ENCODE measurements at regions not wholly inside any gene's neighbourhood (a gene's known extent, or its start where the extent isn't known, plus 50 kb on each side); places are given as distances from the start of the nearest gene placed in this dataset.

- 86% methylated on average over 1 of the region's 1 CpG for WGBS (ENCODE audit: insufficient coverage, low lambda C conversion rate)
Measured at GRCh38 chr3:82954486-82954885, 1193.0 kb upstream of the GBE1 start.

GRCh38 chr3:82942041-82942440 is 1180.6 kb upstream of the GBE1 start:
- Histone ChIP-seq H3K27ac (ENCODE audit: low read length) (no peak overlapping the region), H3K9me3 (ENCODE audit: control insufficient read depth, low read depth, low read length) (peaks cover 15% of the 10 kb centered on the region), H3K27me3 (ENCODE audit: control insufficient read depth, insufficient read depth, low read length) (no peaks in the 10 kb centered on the region), H3K4me1 (ENCODE audit: control insufficient read depth, insufficient read depth, low read length) (no peaks in the 10 kb centered on the region), H3K4me3 (ENCODE audit: low read length) (no peak overlapping the region), H3K36me3 (ENCODE audit: control insufficient read depth, insufficient read depth, low read length) (no peaks in the 10 kb centered on the region)
- DNase-seq: no peak

More at GRCh38 chr3:82954486-82954885, 1193.0 kb upstream of the GBE1 start:
- H3K36me3 ChIP-seq (ENCODE audit: control insufficient read depth, insufficient read depth, low read length): no peaks in the 10 kb centered on the region
- H3K9me3 ChIP-seq (ENCODE audit: control insufficient read depth, low read depth, low read length): peaks cover 2% of the 10 kb centered on the region
- no peak for DNase-seq
- H3K4me3 ChIP-seq (ENCODE audit: low read length): no peak overlapping the region
- no peaks in the 10 kb centered on the region for H3K27me3 ChIP-seq (ENCODE audit: control insufficient read depth, insufficient read depth, low read length)
- H3K27ac ChIP-seq (ENCODE audit: low read length): no peak overlapping the region
- H3K4me1 ChIP-seq (ENCODE audit: control insufficient read depth, insufficient read depth, low read length): no peaks in the 10 kb centered on the region

DNA sequence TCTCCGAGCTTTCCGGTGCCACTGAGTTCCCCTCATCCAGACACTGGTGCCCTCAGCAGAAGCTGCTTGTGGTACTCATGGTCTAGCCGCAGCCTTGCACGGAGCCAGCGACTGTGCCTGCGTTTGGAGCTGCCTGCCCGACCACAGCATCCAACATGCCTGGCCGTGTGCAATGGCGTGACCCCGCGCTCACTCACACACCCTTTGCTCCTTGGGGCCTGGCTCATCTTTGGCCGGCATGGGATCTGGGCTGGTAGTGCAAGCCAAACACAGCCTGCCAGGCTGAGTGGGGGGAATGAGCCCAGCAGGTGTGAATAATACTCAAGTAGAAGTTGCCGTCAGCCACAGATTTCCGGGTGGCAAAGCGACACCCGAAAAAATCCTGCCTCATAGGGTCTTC is 1178.7 kb upstream of the GBE1 start:
- no peak overlapping the region for H3K4me3 ChIP-seq (ENCODE audit: low read length)
- no peak for DNase-seq
- H3K27ac ChIP-seq (ENCODE audit: low read length): no peak overlapping the region
- peaks cover 15% of the 10 kb centered on the region for H3K9me3 ChIP-seq (ENCODE audit: control insufficient read depth, low read depth, low read length)
- H3K27me3 ChIP-seq (ENCODE audit: control insufficient read depth, insufficient read depth, low read length): no peaks in the 10 kb centered on the region
- WGBS (ENCODE audit: insufficient coverage, low lambda C conversion rate): no CpG with 5 or more reads among the region's 16 CpGs
- H3K4me1 ChIP-seq (ENCODE audit: control insufficient read depth, insufficient read depth, low read length): no peaks in the 10 kb centered on the region
- no peaks in the 10 kb centered on the region for H3K36me3 ChIP-seq (ENCODE audit: control insufficient read depth, insufficient read depth, low read length)

DNA sequence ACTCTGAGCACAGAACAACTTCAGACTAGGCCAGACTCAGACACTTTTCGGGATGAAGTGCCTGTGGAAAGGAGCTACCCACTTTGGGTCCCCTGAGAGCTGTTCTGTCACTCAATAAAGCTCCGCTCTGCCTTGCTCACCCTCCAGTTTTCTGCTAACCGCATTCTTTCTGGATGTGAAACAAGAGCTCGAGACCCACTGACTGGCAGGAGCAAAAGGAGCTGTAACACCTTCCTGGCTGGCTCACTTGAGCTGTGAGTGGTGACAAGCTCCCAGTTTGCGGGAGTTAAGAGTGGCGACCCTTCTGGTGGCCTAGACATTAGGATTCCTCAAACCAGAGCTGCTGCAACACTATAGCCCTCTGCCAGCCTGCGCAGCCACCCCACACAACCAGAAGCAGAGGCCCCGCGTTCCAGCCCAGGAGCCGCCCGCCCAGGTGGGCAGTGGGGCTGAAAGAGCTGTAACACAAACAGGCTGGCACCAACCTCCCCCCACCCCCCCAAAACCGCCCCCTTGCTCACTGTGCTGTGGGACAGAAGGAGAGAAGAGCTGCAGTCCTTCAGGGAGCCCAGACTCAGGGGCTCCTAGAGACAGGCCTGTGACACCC is 1178.1 kb upstream of the GBE1 start:
- H3K9me3 ChIP-seq (ENCODE audit: control insufficient read depth, low read depth, low read length): peaks cover 15% of the 10 kb centered on the region
- H3K4me1 ChIP-seq (ENCODE audit: control insufficient read depth, insufficient read depth, low read length): no peaks in the 10 kb centered on the region
- WGBS (ENCODE audit: insufficient coverage, low lambda C conversion rate): no CpG with 5 or more reads among the region's 12 CpGs
- no peaks in the 10 kb centered on the region for H3K36me3 ChIP-seq (ENCODE audit: control insufficient read depth, insufficient read depth, low read length)
- H3K27me3 ChIP-seq (ENCODE audit: control insufficient read depth, insufficient read depth, low read length): no peaks in the 10 kb centered on the region
- H3K27ac ChIP-seq (ENCODE audit: low read length): no peak overlapping the region
- DNase-seq: no peak
- no peak overlapping the region for H3K4me3 ChIP-seq (ENCODE audit: low read length)

- H3K27me3 ChIP-seq (ENCODE audit: control insufficient read depth, insufficient read depth, low read length): no peaks in the 10 kb centered on the region
- H3K36me3 ChIP-seq (ENCODE audit: control insufficient read depth, insufficient read depth, low read length): no peaks in the 10 kb centered on the region
- WGBS (ENCODE audit: insufficient coverage, low lambda C conversion rate): no CpG with 5 or more reads among the region's 19 CpGs
- H3K27ac ChIP-seq (ENCODE audit: low read length): no peak overlapping the region
- no peak overlapping the region for H3K4me3 ChIP-seq (ENCODE audit: low read length)
- no peak for DNase-seq
- peaks cover 15% of the 10 kb centered on the region for H3K9me3 ChIP-seq (ENCODE audit: control insufficient read depth, low read depth, low read length)
- no peaks in the 10 kb centered on the region for H3K4me1 ChIP-seq (ENCODE audit: control insufficient read depth, insufficient read depth, low read length)
Measured at GRCh38 chr3:82938821-82939328, 1177.4 kb upstream of the GBE1 start.

DNA sequence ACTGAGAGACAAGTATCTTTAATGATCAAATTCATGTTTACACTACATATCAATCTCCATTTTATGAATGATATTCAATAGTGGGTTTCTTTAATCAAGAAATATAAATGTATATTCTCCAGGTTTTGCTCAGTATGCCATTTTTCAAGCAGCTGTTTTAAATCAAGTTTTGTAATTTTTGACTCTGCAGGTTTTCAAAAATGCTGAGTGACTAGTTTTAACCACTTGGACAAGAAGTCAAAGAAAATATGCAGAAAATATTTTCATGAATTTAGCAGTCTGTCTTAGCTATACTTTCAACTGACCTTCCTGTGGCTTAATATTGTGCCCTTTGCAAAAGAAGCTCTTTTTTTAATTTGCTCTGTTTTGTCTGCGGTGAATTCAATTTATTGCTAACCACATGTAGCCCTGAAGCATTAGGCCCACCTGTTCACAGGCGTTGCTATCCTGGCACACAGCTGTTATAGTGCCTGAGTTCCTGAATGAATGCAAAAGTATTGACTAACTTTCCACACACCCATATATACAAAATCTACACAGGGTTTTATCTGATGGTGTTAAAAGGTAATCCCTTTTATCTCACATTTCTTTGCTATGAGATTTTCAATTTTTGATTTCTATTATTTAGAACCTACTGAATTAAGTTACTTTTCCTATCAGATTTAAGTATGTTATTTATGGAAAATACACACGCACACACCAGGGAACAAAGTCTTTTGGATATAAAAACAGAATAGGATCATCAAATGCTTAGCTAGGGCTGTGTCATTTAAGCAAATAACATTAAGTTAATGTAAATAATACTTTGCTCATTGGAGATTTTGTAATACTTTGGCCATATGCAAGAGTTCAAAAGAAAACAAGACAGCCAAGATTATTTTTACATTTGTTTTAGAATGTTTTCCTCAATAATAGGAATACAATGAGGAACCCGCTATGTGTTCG is 1166.1 kb upstream of the GBE1 start:
- Histone ChIP-seq H3K4me3 (ENCODE audit: low read length) (no peak overlapping the region), H3K36me3 (ENCODE audit: control insufficient read depth, insufficient read depth, low read length) (no peaks in the 10 kb centered on the region), H3K4me1 (ENCODE audit: control insufficient read depth, insufficient read depth, low read length) (no peaks in the 10 kb centered on the region), H3K9me3 (ENCODE audit: control insufficient read depth, low read depth, low read length) (no peaks in the 10 kb centered on the region), H3K27me3 (ENCODE audit: control insufficient read depth, insufficient read depth, low read length) (no peaks in the 10 kb centered on the region), H3K27ac (ENCODE audit: low read length) (no peak overlapping the region)
- DNase-seq: no peak
- 35% methylated on average over 2 of the region's 5 CpGs for WGBS (ENCODE audit: insufficient coverage, low lambda C conversion rate)

- Histone ChIP-seq H3K27me3 (ENCODE audit: control insufficient read depth, insufficient read depth, low read length) (no peaks in the 10 kb centered on the region), H3K9me3 (ENCODE audit: control insufficient read depth, low read depth, low read length) (no peaks in the 10 kb centered on the region), H3K4me3 (ENCODE audit: low read length) (no peak overlapping the region), H3K27ac (ENCODE audit: low read length) (no peak overlapping the region), H3K36me3 (ENCODE audit: control insufficient read depth, insufficient read depth, low read length) (no peaks in the 10 kb centered on the region), H3K4me1 (ENCODE audit: control insufficient read depth, insufficient read depth, low read length) (no peaks in the 10 kb centered on the region)
- WGBS (ENCODE audit: insufficient coverage, low lambda C conversion rate): no CpG with 5 or more reads among the region's 3 CpGs
- peak in 1 of 2 donors; percentile 2 for DNase-seq
Measured at GRCh38 chr3:82891028-82891427, 1129.6 kb upstream of the GBE1 start.

DNA sequence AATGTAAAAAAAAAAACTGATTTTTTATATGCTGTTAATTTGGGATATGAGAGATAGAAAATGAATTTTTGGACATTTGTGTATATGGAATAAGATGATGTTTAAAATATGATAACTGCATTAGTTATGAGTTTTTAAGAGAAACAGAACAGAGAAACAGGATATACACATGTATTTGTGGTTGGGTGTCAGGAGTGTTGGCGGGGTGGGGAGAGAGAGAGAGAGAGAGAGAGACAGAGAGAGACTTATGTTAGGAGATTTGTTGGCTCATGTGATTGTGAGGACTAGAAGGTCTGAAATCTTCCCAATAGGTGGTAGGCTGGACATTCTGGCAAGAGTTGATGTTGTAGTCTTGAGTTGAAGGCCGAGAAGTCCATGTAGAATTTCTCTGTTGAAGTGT is 1121.6 kb upstream of the GBE1 start:
- Histone ChIP-seq H3K27me3 (ENCODE audit: control insufficient read depth, insufficient read depth, low read length) (no peaks in the 10 kb centered on the region), H3K4me1 (ENCODE audit: control insufficient read depth, insufficient read depth, low read length) (no peaks in the 10 kb centered on the region), H3K36me3 (ENCODE audit: control insufficient read depth, insufficient read depth, low read length) (no peaks in the 10 kb centered on the region), H3K9me3 (ENCODE audit: control insufficient read depth, low read depth, low read length) (no peaks in the 10 kb centered on the region), H3K4me3 (ENCODE audit: low read length) (no peak overlapping the region), H3K27ac (ENCODE audit: low read length) (no peak overlapping the region)
- 80% methylated on average over 1 of the region's 2 CpGs for WGBS (ENCODE audit: insufficient coverage, low lambda C conversion rate)
- no peak for DNase-seq

DNA sequence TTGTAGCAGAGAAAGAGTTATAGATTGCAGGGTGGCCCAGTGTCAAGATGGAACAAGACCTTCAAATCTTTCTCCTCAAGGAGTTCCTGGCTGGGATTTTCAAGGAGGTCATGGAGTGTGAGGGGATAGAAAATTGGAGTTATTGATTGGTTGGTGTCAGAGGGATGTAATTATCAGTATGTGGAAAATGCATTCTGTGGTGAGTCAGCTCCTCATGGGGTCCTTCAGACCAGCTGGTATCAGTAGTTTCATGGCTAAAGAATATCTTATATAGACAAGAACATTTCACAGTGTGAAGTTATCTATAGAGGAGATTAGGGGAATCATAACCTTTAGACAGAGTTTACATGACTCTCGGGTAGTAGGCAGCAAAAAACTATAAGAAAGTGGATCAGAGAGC is 1114.0 kb upstream of the GBE1 start:
- H3K9me3 ChIP-seq (ENCODE audit: control insufficient read depth, low read depth, low read length): no peaks in the 10 kb centered on the region
- no peaks in the 10 kb centered on the region for H3K27me3 ChIP-seq (ENCODE audit: control insufficient read depth, insufficient read depth, low read length)
- no peaks in the 10 kb centered on the region for H3K36me3 ChIP-seq (ENCODE audit: control insufficient read depth, insufficient read depth, low read length)
- WGBS (ENCODE audit: insufficient coverage, low lambda C conversion rate): 17% methylated on average over 1 of the region's 1 CpG
- H3K4me3 ChIP-seq (ENCODE audit: low read length): no peak overlapping the region
- no peak for DNase-seq
- H3K4me1 ChIP-seq (ENCODE audit: control insufficient read depth, insufficient read depth, low read length): no peaks in the 10 kb centered on the region
- no peak overlapping the region for H3K27ac ChIP-seq (ENCODE audit: low read length)

GRCh38 chr3:82839871-82840270 is 1078.4 kb upstream of the GBE1 start:
- no peak for DNase-seq
- Histone ChIP-seq H3K27me3 (ENCODE audit: control insufficient read depth, insufficient read depth, low read length) (no peaks in the 10 kb centered on the region), H3K4me1 (ENCODE audit: control insufficient read depth, insufficient read depth, low read length) (no peaks in the 10 kb centered on the region), H3K9me3 (ENCODE audit: control insufficient read depth, low read depth, low read length) (peaks cover 8% of the 10 kb centered on the region), H3K36me3 (ENCODE audit: control insufficient read depth, insufficient read depth, low read length) (no peaks in the 10 kb centered on the region), H3K4me3 (ENCODE audit: low read length) (no peak overlapping the region), H3K27ac (ENCODE audit: low read length) (no peak overlapping the region)

Measured in large intestine (tissue), 3 donors.